GM18499 (cell line): ENCODE measurements at regions not wholly inside any gene's neighbourhood (a gene's known extent, or its start where the extent isn't known, plus 50 kb on each side); places are given as distances from the start of the nearest gene placed in this dataset.

ENCODE experiments used
- ATAC-seq: cut with Tn5 transposase; IDR thresholded peaks from one replicate; pipeline ENCODE4 v1.9.1; 2021; ENCODE audit warnings: moderate number of reproducible peaks; ENCODE audit not compliant: insufficient read depth, unreplicated experiment

DNA sequence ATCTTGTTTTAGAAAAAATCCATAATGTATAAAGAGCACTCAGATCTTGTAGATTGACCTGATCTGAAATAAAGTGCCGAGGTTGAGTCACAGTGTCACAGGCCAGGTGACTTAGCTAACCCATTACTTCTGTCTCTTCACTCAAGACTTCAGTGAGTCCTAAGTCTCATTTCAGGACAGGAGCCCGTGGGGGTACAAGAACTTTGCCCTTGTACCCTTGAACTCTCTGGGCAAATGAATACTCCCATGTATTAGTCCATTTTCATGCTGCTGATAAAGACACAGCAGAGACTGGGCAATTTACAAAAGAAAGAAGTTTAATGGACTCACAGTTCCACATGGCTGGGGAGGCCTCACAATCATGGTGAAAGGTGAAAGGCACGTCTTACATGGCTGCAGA lies 160.2 kb downstream of the ZPLD1 start:
- no peak for ATAC-seq

GRCh38 chr3:102599819-102600576 lies 165.2 kb downstream of the ZPLD1 start:
- ATAC-seq: no peak

- ATAC-seq: no peak
Measured at GRCh38 chr3:102605153-102605552, 170.3 kb downstream of the ZPLD1 start.

- no peak for ATAC-seq
Measured at GRCh38 chr3:102608875-102609274, 174.1 kb downstream of the ZPLD1 start.

DNA sequence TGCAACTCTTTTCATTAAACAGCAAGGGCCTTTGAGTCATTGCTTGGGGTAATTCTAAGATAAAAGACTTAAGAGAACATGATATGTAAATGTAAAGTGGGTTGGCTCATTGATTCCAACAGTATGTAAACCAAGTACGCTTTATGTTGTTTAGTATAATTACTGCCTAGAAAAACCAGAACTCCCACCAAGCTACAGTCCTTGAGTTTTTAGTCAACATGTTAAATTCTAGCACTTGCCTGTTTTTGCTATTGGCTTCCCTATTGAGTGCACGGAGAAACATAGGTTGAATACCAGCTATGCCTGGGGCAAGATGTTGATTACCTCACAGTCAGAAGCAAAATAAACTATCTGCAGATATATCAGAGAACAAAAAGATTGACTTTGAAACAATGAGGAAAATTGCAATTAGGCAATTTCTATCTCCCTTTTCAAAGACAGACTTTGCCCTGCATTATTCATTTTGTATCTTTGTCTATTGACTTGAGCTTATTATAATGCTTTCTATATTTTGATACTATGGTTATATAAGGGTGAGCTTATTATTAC lies 179.3 kb downstream of the ZPLD1 start:
- no peak for ATAC-seq

- no peak for ATAC-seq
Measured at GRCh38 chr3:102614585-102614984, 179.8 kb downstream of the ZPLD1 start.

DNA sequence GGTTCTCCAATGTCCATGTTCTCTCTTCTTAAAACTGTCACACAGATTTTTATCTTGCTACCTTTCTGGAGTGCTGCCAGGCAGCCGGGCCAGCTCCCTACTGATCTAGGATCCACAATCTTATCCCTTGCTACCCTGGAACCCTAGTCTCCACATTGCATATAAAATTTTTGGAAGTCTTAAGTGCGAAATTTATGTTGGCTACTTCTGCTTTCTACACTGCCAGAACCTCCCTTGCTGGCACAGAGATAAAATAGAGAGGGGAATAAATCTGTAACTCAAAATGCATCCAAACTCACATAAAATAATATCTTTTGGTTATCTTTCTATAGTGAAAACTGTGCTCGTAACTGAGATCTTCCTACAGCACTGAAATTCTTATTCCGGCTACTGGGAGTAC lies 182.6 kb downstream of the ZPLD1 start:
- no peak for ATAC-seq

- no peak for ATAC-seq
Measured at GRCh38 chr3:102619361-102619760, 184.5 kb downstream of the ZPLD1 start.

DNA sequence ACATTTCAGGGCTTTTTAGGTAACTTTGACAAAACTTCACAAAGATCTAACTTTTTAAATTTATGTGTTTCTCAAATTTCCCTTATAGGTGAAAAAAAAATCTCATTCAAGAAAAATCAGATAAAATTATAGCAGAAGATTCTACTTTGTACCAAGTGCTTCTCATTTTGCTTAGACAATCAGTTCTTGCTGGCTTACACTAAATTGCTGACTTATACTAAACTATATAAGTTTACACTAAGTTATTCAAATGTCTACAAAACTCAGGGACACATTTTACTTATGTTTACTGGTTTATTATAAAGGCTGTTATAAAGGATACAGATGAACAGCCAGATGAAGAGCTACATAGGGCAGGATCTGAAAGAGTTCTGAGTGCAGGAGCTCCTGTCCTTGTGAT lies 195.1 kb downstream of the ZPLD1 start:
- no peak for ATAC-seq

DNA sequence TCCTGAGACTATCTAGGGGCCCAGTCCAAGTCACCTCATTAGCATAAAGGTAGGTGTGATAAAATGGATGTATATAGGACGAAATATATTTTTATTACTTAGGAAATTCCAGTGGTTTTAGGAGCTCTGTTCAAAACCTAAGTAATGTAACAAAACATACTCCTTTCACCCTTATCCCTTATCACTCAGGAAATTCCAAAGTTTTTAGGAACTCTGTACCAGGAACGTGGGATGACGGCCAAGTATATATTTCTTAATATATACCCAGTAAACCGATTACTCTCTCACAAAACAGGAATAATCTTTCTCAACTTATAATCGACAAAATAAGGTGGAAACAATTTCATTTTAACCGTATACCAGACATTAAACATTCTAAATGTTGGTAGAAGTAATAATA lies 195.7 kb downstream of the ZPLD1 start:
- ATAC-seq: no peak

DNA sequence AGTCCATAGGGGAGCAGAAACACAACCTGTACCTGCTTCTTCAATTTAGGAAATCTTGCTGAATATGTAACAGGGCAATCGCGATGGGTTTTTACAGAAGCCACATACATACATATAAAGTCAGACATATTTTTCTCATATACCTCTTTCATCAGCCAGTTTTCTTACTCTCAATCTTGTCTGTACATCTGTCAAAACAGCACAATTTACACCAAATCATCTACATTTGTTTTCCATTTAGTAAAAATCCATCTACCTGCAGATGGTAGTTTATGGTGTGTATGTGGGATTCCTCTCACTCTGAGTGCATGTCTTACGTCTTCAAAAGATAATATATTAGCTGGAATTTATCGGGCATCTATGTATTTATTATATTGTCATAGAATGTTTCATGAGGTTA lies 208.7 kb downstream of the ZPLD1 start:
- no peak for ATAC-seq

DNA sequence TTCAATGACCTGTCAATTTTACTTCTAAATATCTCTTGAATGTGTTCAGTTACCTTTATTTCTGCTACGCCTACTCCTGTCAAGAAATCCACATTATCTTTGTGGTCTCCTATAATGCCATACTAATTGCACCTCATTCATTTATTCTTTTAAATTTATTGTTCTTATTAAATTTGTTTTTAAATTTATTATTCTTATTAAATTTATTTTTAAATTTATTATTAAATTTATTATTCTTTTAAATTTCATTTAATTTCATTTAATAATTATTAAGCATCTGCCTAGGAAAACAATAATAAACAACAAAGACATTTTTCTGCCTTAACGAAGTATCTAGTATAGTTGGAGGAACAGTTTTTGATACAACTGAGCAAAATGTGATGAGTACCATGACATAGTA lies 211.7 kb downstream of the ZPLD1 start:
- ATAC-seq: no peak

GRCh38 chr3:102660653-102661052 lies 225.8 kb downstream of the ZPLD1 start:
- no peak for ATAC-seq

DNA sequence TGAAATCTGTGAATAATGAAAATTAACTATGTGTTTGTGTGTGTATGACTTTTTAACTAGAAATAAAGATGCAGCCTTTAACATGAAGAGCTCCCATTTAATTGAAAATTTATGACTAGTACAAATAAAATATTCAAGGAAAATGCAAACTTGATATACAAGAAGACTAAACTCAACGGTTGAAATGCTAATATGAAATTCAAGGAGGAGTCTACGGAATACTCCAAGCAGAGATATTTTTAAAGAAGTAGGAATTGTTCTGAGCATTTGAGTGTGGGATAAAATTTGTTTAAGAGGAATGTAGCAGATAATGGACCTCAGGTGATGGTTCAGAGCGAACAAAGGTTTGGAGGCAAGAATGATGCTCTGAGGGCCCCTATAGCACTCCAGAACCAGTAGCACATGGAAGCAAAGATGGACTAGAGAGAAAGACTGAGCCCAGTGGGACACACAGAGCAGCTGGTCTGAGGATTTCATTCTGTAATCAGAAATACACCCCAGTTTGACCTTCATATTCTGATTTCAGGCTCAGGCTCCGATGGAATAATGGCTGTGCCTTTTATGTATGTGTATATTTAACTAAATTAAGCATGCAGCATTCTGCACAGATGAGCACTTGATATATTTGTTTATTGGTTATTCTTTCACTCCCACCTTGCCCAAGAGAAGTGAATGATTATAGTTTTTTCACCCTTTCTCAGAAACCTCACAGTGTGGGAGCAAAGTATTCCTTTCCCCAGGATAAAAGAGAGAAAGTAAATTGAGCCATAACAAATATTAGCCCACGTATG lies 227.1 kb downstream of the ZPLD1 start:
- no peak for ATAC-seq

- no peak for ATAC-seq
Measured at GRCh38 chr3:102662498-102662772, 227.6 kb downstream of the ZPLD1 start.

- ATAC-seq: no peak
Measured at GRCh38 chr3:102664126-102664525, 229.3 kb downstream of the ZPLD1 start.

GRCh38 chr3:102665183-102665582 lies 230.4 kb downstream of the ZPLD1 start:
- no peak for ATAC-seq

DNA sequence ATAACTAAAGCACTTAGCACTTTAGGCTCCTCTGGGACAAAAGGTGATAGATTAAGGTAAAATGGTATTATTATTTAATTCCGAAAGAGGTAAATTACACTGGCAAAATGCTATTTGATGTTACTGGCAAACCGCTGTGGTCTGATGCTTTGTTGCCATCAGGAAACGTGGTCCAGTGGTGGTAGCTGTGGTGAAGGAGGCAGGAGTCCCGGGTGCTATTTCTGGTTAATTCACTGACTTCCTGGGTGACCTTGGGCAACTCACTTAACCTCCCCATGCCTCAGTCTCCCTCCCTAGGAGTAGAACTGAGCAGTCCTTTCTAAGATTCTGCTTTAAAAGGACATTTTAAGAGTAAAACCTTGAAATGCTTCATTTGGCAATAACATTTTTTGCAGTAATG lies 233.4 kb downstream of the ZPLD1 start:
- ATAC-seq: no peak

GRCh38 chr3:102670986-102671385 lies 236.2 kb downstream of the ZPLD1 start:
- ATAC-seq: no peak

DNA sequence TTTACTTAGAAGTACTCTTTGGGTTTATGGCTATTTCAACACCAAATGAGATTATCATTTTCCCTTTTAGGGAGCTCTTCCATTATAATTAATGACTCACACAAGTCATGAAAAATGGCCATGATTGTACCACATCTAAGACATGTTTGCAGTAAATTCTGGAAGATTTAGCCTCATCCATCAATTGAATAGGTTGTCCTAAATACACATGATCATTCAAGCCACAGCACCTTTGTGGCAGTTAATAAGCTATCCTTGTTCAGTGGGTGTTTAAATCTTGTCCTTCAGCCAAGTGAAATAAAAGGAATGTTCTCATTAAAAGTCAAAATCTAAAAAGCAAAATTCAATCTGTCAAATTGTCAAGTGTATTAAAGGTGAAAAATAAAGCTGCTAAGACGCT lies 237.5 kb downstream of the ZPLD1 start:
- no peak for ATAC-seq

GRCh38 chr3:102673271-102674115 lies 238.7 kb downstream of the ZPLD1 start:
- peak; percentile 46 for ATAC-seq
